ENCODE measurements at regions not wholly inside any gene's neighbourhood (a gene's known extent, or its start where the extent isn't known, plus 50 kb on each side); places are given as distances from the start of the nearest gene placed in this dataset.

DNA sequence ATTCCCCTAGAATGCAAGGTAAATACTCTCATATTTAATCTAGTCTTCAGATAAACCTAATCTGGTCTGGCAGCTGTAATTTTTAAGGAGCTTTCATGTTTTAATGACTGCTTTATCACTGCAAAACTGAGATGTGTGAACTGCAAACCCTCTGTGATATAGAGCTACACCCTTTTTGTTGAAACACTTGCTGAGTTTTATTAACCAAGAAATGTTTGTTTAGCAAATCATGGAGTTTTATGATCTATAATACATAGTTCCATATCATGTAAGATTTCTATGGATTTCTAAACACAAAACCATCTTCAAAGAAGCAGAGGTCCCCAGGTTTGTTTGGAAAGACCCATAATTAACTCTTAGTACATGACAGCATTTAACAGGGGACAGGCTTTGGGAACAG, 126.4 kb downstream of the BTC start:
- Histone ChIP-seq H3K9me3 (ENCODE audit: low read length) (no peaks in the 10 kb centered on the region), H3K4me1 (ENCODE audit: insufficient read depth, low read length) (no peaks in the 10 kb centered on the region), H3K36me3 (ENCODE audit: insufficient read depth, low read length) (no peaks in the 10 kb centered on the region), H3K27me3 (ENCODE audit: control insufficient read depth in 1 of 2, insufficient read depth in 2 of 2, low read length in 2 of 2) (no peaks in the 10 kb centered on the region), H3K9ac (ENCODE audit: low read length) (no peak overlapping the region), H3K4me3 (ENCODE audit: low read depth in 1 of 2, low read length in 2 of 2) (no peak overlapping the region), H3K27ac (ENCODE audit: low read depth, low read length) (no peak overlapping the region)

DNA sequence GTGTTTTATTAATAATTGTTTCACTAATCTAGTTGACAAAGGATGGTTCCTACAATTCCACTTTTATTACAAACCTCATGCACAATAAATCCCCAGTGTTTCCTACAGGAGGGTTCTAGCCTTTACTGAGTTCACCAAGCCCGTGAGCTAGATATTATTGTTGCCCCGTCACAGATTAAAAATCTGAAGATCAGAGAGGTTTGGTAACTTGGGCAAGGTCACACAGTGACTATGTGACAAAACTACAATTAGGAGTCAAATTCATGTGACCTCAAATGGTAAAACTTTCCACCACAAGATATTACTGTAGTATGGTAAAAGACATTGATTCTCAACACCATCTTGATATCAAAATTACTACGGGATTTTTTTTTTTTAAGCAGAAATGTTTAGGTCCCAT, 124.6 kb downstream of the BTC start:
- no peaks in the 10 kb centered on the region for H3K27me3 ChIP-seq (ENCODE audit: control insufficient read depth in 1 of 2, insufficient read depth in 2 of 2, low read length in 2 of 2)
- H3K36me3 ChIP-seq (ENCODE audit: insufficient read depth, low read length): no peaks in the 10 kb centered on the region
- H3K9me3 ChIP-seq (ENCODE audit: low read length): no peaks in the 10 kb centered on the region
- no peaks in the 10 kb centered on the region for H3K4me1 ChIP-seq (ENCODE audit: insufficient read depth, low read length)
- no peak overlapping the region for H3K27ac ChIP-seq (ENCODE audit: low read depth, low read length)
- H3K4me3 ChIP-seq (ENCODE audit: low read depth in 1 of 2, low read length in 2 of 2): no peak overlapping the region
- H3K9ac ChIP-seq (ENCODE audit: low read length): no peak overlapping the region

DNA sequence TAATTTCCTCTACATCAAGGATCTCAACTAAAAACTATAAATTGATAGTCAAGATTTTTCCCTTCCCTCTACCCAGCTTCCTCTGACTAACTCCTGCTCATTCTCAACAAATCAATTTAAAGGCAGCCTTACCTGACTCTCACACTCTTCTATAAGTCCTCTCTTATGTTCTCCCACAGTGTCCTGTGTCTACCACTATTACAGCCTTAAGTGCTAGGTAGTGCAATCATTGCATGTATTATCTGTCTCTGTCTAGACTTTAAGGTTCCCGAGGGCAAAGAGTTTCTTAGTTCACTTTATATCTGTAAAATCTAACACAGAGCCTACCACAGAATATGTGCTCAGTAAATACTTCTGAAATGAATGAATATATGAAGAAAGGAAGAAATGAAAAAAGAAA, 123.7 kb downstream of the BTC start:
- H3K4me3 ChIP-seq (ENCODE audit: low read depth in 1 of 2, low read length in 2 of 2): no peak overlapping the region
- H3K4me1 ChIP-seq (ENCODE audit: insufficient read depth, low read length): no peaks in the 10 kb centered on the region
- H3K9me3 ChIP-seq (ENCODE audit: low read length): no peaks in the 10 kb centered on the region
- H3K27me3 ChIP-seq (ENCODE audit: control insufficient read depth in 1 of 2, insufficient read depth in 2 of 2, low read length in 2 of 2): no peaks in the 10 kb centered on the region
- no peak overlapping the region for H3K27ac ChIP-seq (ENCODE audit: low read depth, low read length)
- no peaks in the 10 kb centered on the region for H3K36me3 ChIP-seq (ENCODE audit: insufficient read depth, low read length)
- no peak overlapping the region for H3K9ac ChIP-seq (ENCODE audit: low read length)

DNA sequence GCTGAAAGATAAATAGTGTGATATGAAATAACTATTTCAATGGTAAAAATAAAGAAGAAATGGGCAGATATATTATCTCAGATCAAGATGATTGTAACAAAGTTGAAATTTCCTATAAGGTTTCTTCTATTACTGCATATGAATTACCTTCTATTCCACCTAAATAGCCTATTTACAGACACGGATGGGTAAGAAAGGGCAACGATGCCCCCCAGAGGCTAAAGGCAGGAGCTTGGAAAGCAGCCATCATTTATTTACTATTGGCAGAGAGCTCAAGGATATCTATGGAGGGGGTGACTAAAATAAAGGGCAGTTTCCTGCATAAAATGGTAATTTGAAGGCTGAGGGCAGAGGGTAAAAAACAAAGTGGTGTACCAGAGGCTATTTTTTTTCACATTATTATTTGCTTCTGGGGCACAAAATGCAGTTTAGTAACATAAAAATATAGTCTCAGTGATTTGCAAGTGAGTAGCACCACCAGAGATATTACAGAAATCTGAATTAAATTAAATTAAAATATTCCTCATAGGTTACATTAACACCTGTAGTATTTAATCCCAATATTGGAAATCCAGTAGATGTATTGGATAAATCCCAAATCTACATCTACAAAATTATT, 123.1 kb downstream of the BTC start:
- Histone ChIP-seq H3K27ac (ENCODE audit: low read depth, low read length) (no peak overlapping the region), H3K4me3 (ENCODE audit: low read depth in 1 of 2, low read length in 2 of 2) (no peak overlapping the region), H3K27me3 (ENCODE audit: control insufficient read depth in 1 of 2, insufficient read depth in 2 of 2, low read length in 2 of 2) (no peaks in the 10 kb centered on the region), H3K4me1 (ENCODE audit: insufficient read depth, low read length) (no peaks in the 10 kb centered on the region), H3K9ac (ENCODE audit: low read length) (no peak overlapping the region), H3K36me3 (ENCODE audit: insufficient read depth, low read length) (no peaks in the 10 kb centered on the region), H3K9me3 (ENCODE audit: low read length) (no peaks in the 10 kb centered on the region)

DNA sequence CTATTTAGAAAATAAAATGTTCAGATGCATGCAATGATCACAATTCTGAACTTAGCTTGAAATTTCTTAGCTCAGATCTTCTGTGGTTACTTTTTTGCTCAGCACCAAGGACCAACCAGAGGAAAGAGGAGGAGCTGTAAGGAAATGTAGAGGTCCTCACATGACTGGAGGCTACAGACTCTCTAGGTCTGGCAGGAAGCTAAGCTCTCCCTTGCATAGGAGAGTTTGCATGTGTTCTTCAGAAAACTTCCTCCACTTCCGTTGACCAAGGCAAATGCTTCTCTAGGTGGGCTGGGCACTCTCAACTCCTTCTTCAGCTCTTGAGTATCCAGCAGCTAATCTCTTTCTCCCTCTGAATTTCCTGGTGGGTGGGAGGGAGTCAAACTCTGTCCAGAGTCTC, 119.6 kb downstream of the BTC start:
- Histone ChIP-seq H3K36me3 (ENCODE audit: insufficient read depth, low read length) (no peaks in the 10 kb centered on the region), H3K9me3 (ENCODE audit: low read length) (no peaks in the 10 kb centered on the region), H3K27me3 (ENCODE audit: control insufficient read depth in 1 of 2, insufficient read depth in 2 of 2, low read length in 2 of 2) (no peaks in the 10 kb centered on the region), H3K4me3 (ENCODE audit: low read depth in 1 of 2, low read length in 2 of 2) (no peak overlapping the region), H3K4me1 (ENCODE audit: insufficient read depth, low read length) (no peaks in the 10 kb centered on the region), H3K9ac (ENCODE audit: low read length) (no peak overlapping the region), H3K27ac (ENCODE audit: low read depth, low read length) (no peak overlapping the region)

DNA sequence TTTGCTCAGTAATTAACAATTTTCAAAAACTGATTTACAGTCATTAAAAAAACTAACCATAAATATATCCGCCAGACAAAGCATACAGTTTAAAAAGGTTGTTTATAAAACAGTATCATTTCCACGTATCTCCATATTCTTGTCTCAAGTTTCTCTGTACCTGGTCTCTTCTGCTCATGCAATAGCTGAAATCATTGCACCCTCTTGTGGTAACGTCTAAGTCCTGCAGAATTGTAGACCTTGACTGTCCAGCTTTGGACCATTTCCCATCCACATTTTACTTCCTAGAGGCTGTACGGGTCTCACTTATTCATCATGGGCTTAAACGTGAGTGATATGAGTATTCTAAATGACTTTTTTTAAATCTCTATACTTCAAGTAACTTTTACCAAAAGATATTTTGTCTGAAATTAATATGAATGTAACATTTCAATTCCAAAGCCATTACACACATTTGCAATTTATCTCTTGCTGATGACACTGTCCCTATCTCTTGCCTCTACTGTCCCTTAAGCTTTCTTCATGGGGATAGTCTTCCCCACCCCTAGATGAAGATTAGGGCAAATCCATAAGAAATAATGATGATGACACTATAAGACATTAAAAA, 118.5 kb downstream of the BTC start:
- Histone ChIP-seq H3K9ac (ENCODE audit: low read length) (no peak overlapping the region), H3K9me3 (ENCODE audit: low read length) (no peaks in the 10 kb centered on the region), H3K27me3 (ENCODE audit: control insufficient read depth in 1 of 2, insufficient read depth in 2 of 2, low read length in 2 of 2) (no peaks in the 10 kb centered on the region), H3K27ac (ENCODE audit: low read depth, low read length) (no peak overlapping the region), H3K4me3 (ENCODE audit: low read depth in 1 of 2, low read length in 2 of 2) (no peak overlapping the region), H3K4me1 (ENCODE audit: insufficient read depth, low read length) (no peaks in the 10 kb centered on the region), H3K36me3 (ENCODE audit: insufficient read depth, low read length) (no peaks in the 10 kb centered on the region)

DNA sequence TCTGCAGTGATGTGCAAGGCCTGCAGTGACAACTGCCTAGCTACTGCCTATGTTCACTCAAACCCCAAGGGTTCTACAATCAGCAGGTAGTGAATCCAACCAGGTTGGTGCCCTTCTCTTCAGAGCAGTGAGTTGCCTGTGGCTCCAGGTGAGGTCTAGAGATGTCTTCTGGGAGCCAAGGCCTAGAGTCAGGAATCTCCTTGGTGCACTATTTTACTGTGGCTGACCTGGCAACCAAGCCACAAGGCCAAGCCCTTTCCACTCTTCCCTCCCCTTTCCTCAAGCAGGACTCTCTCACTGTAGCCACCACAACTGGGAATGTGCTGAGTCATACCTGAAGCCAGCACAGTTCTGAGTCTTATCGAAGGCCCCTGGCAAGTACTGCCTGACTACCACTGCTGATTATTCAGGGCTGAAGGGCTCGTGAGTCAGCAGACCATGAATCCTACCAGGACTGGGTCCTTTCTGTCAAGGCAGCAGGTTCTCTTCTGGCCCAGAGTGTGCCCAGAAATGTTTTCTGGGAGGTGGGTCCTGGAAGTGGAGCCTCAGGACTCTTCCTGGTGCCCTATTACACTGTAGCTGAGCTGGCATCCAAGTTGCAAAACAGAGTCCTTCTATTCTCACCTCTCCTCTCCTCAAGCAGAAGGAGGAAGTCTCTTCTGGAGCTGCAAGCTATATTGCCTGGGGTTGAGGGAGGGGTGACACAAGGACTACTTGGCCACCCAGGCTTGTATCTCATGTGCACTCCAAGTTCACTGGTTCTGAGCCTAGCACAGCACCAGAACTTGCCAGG, 111.6 kb downstream of the BTC start:
- no peak overlapping the region for H3K4me3 ChIP-seq (ENCODE audit: low read depth in 1 of 2, low read length in 2 of 2)
- H3K27ac ChIP-seq (ENCODE audit: low read depth, low read length): no peak overlapping the region
- H3K4me1 ChIP-seq (ENCODE audit: insufficient read depth, low read length): no peaks in the 10 kb centered on the region
- no peaks in the 10 kb centered on the region for H3K9me3 ChIP-seq (ENCODE audit: low read length)
- H3K27me3 ChIP-seq (ENCODE audit: control insufficient read depth in 1 of 2, insufficient read depth in 2 of 2, low read length in 2 of 2): no peaks in the 10 kb centered on the region
- no peaks in the 10 kb centered on the region for H3K36me3 ChIP-seq (ENCODE audit: insufficient read depth, low read length)
- no peak overlapping the region for H3K9ac ChIP-seq (ENCODE audit: low read length)

DNA sequence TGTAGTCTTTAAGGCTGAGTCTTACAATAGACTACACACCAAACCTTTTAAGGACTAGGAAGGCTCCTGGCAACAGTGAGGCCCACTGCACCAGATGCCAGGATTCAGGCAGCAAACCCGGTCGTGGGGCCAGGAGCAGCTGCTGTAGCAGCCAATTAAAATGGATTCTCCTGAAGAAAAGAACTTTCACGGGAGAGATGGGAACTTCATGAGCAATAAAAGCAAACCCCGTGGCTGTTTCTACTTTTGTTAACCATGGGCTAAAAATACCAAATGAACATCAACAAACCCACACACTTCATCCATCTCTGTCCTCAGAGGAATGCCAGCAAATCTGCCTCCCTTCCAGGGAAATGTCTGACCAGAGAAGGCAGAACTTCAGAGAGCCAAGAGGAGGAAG, 101.4 kb downstream of the BTC start:
- Histone ChIP-seq H3K36me3 (ENCODE audit: insufficient read depth, low read length) (no peaks in the 10 kb centered on the region), H3K9ac (ENCODE audit: low read length) (no peak overlapping the region), H3K4me3 (ENCODE audit: low read depth in 1 of 2, low read length in 2 of 2) (no peak overlapping the region), H3K27me3 (ENCODE audit: control insufficient read depth in 1 of 2, insufficient read depth in 2 of 2, low read length in 2 of 2) (no peaks in the 10 kb centered on the region), H3K9me3 (ENCODE audit: low read length) (no peaks in the 10 kb centered on the region), H3K27ac (ENCODE audit: low read depth, low read length) (peak overlapping the region; percentile 85), H3K4me1 (ENCODE audit: insufficient read depth, low read length) (peaks cover 37% of the 10 kb centered on the region)

Data from muscle layer of colon (tissue), 2 donors.